PC-3 (cell line): ENCODE measurements at regions not wholly inside any gene's neighbourhood (a gene's known extent, or its start where the extent isn't known, plus 50 kb on each side); places are given as distances from the start of the nearest gene placed in this dataset.

Experiments used
- ATAC-seq: fragments of 200-7000 bp; cut with Tn5 transposase; 2 replicates; pipeline ENCODE4 v1.9.1; 2020; ENCODE audit warnings: mild to moderate bottlenecking, moderate library complexity
- BruUV-seq: library from RNA; stranded (reverse); fragments of 400-500 nt; replicated peaks from 2 replicates; lab custom pipeline; 2021; lab: Mats Ljungman, UMichigan
- CTCF ChIA-PET: fragments of 300-600 bp; sonication (Branson Sonifier 250); formaldehyde crosslinking; loops from one replicate; lab custom pipeline; 2022; ENCODE audit warnings: antibody characterized with exemption; lab: Charles Lee
- POLR2A ChIA-PET: fragments of 300-600 bp; sonication (Branson Sonifier 250); formaldehyde crosslinking; loops from one replicate; lab custom pipeline; 2022; ENCODE audit warnings: antibody characterized with exemption; ENCODE audit not compliant: unreplicated experiment; lab: Charles Lee
- DNase-seq: peaks from one replicate; pipeline ENCODE4 v3.0.0-alpha.2; 2015
- H2AFZ ChIP-seq: fragments of 300-600 bp; sonication (generic); 2 replicates; pipeline ENCODE4 v1.6.0; 2016; ENCODE audit warnings: antibody characterized with exemption, low read length
- H3F3A ChIP-seq: fragments of 300-600 bp; sonication (generic); one replicate; pipeline ENCODE4 v1.6.0; 2017; ENCODE audit warnings: antibody characterized with exemption, low read length, control low read depth, mild to moderate bottlenecking; ENCODE audit not compliant: unreplicated experiment
- H3K27ac ChIP-seq: fragments of 300-600 bp; sonication (generic); 2 replicates; pipeline ENCODE4 v1.5.1; 2016; ENCODE audit warnings: mild to moderate bottlenecking, low read length
- H3K27me3 ChIP-seq: fragments of 300-600 bp; sonication (generic); 2 replicates; pipeline ENCODE4 v1.6.1; 2016; ENCODE audit warnings: low read length, mixed read lengths
- H3K36me3 ChIP-seq: fragments of 300-600 bp; sonication (generic); 2 replicates; pipeline ENCODE4 v1.6.1; 2016; ENCODE audit warnings: low read depth, mixed run types, low read length, mixed read lengths
- H3K4me1 ChIP-seq: fragments of 300-600 bp; sonication (generic); 2 replicates; pipeline ENCODE4 v1.5.1; 2016; ENCODE audit warnings: low read length; ENCODE audit not compliant: insufficient read depth
- H3K4me2 ChIP-seq: fragments of 300-600 bp; sonication (generic); 2 replicates; pipeline ENCODE4 v1.6.0; 2016; ENCODE audit warnings: low read length
- H3K4me3 ChIP-seq: fragments of 300-600 bp; sonication (generic); 2 replicates; pipeline ENCODE4 v1.5.1; 2016; ENCODE audit warnings: mild to moderate bottlenecking, low read length, mixed read lengths
- H3K79me2 ChIP-seq: fragments of 300-600 bp; sonication (generic); 2 replicates; pipeline ENCODE4 v1.6.1; 2017; ENCODE audit warnings: low read length, mixed read lengths
- H3K9ac ChIP-seq: fragments of 300-600 bp; sonication (generic); 2 replicates; pipeline ENCODE4 v1.6.0; 2016; ENCODE audit warnings: mild to moderate bottlenecking, low read length
- H3K9me2 ChIP-seq: fragments of 300-600 bp; sonication (generic); replicated peaks from 2 replicates; pipeline ENCODE4 v1.6.1; 2016; ENCODE audit warnings: mixed run types, low read length, mixed read lengths
- H3K9me3 ChIP-seq: fragments of 300-600 bp; sonication (generic); 2 replicates; pipeline ENCODE4 v1.6.1; 2016; ENCODE audit warnings: low read length, mixed read lengths
- H4K20me1 ChIP-seq: fragments of 300-600 bp; sonication (generic); 2 replicates; pipeline ENCODE4 v1.6.1; 2016; ENCODE audit warnings: low read length, mixed read lengths
- CTCF ChIP-seq: fragments of 300-600 bp; sonication (generic); conservative IDR thresholded peaks from 2 replicates; pipeline ENCODE4 v1.5.1; 2017; ENCODE audit warnings: antibody characterized with exemption, low read depth, mild to moderate bottlenecking, low read length
- EZH2 ChIP-seq: fragments of 300-600 bp; sonication (generic); IDR thresholded peaks from one replicate; pipeline ENCODE4 v1.6.1; 2017; ENCODE audit warnings: antibody characterized with exemption, mild to moderate bottlenecking, low read length; ENCODE audit not compliant: unreplicated experiment
- EZH2phosphoT487 ChIP-seq: fragments of 300-600 bp; sonication (generic); IDR thresholded peaks from 2 replicates; pipeline ENCODE4 v1.6.1; 2018; ENCODE audit warnings: mild to moderate bottlenecking, antibody characterized with exemption, low read length, borderline replicate concordance
- intact Hi-C: fragments of 100-400 bp; cut with micrococcal nuclease; formaldehyde crosslinking; loops from 2 replicates; pipeline ENCODE4 v1.9.0; 2023

GRCh38 chr18:26746398-26746797 is 119.1 kb downstream of the AQP4 start:
- peaks cover 6% of the 10 kb centered on the region for H3F3A ChIP-seq
- DNase-seq (peak; percentile 67), ATAC-seq (peak; percentile 58)
- peak overlapping the region; percentile 44 for H2AFZ ChIP-seq
- intact Hi-C loops = loop anchor here (1.0 to 5.0 kb wide), 2 partner anchors 90 to 199 kb away; partner anchors contain the start of gene KCTD1
- H3K9me3 ChIP-seq = no peaks in the 10 kb centered on the region
- H3K27me3 ChIP-seq = no peaks in the 10 kb centered on the region
- TF ChIP-seq EZH2 = no peak
- TF ChIP-seq EZH2phosphoT487 = no peak
- no peak for TF ChIP-seq CTCF
- ChIA-PET POLR2A (no interaction called here), CTCF (interaction anchor here (0.5 kb wide), 1 partner anchor 77 kb away, joined by 5 read pairs; no protein-coding TSS in a partner anchor)
- H3K9me2 ChIP-seq = no peaks in the 10 kb centered on the region
- peak overlapping the region; percentile 94 for H3K27ac ChIP-seq
- no peaks in the 10 kb centered on the region for H4K20me1 ChIP-seq
- peak overlapping the region; percentile 62 for H3K9ac ChIP-seq
- H3K4me1 ChIP-seq = peaks cover 46% of the 10 kb centered on the region
- no peaks in the 10 kb centered on the region for H3K79me2 ChIP-seq
- H3K4me3 ChIP-seq = peak overlapping the region; percentile 53
- peak overlapping the region; percentile 78 for H3K4me2 ChIP-seq
- no peaks in the 10 kb centered on the region for H3K36me3 ChIP-seq
- BruUV-seq = no TSS peak

- Histone ChIP-seq H3K9me3 (no peaks in the 10 kb centered on the region), H3K27me3 (no peaks in the 10 kb centered on the region), H3K36me3 (no peaks in the 10 kb centered on the region), H3K27ac (peak overlapping the region; percentile 94), H3K4me3 (peak overlapping the region; percentile 53), H3K9ac (peak overlapping the region; percentile 62), H2AFZ (peak overlapping the region; percentile 44), H3K4me2 (peak overlapping the region; percentile 78), H3F3A (peaks cover 6% of the 10 kb centered on the region), H3K9me2 (no peaks in the 10 kb centered on the region), H4K20me1 (no peaks in the 10 kb centered on the region), H3K4me1 (peaks cover 55% of the 10 kb centered on the region), H3K79me2 (no peaks in the 10 kb centered on the region)
- ATAC-seq (peak; percentile 48), DNase-seq (peak; percentile 61)
- ChIA-PET CTCF (interaction anchor here (0.5 kb wide), 1 partner anchor 77 kb away, joined by 5 read pairs; no protein-coding TSS in a partner anchor), POLR2A (no interaction called here)
- TSS peak; percentile 39 for BruUV-seq
- intact Hi-C loops = loop anchor here (1.0 to 5.0 kb wide), 3 partner anchors 49 to 198 kb away; partner anchors contain the start of gene KCTD1
- TF ChIP-seq EZH2 (no peak), CTCF (no peak), EZH2phosphoT487 (no peak)
Measured at GRCh38 chr18:26745288-26746181, 120.0 kb downstream of the AQP4 start.

- intact Hi-C loops = no loop called here
- POLR2A ChIA-PET = no interaction called here
- peak overlapping the region; percentile 2; the same call in 1 of the 2 replicates for H2AFZ ChIP-seq
Measured at GRCh38 chr18:26741758-26742157, 123.7 kb downstream of the AQP4 start.

More at GRCh38 chr18:26741758-26742157, 123.7 kb downstream of the AQP4 start:
- BruUV-seq = no TSS peak
- DNase-seq = no peak
- Histone ChIP-seq H3K36me3 (no peaks in the 10 kb centered on the region), H3K4me1 (peaks cover 38% of the 10 kb centered on the region), H3K9ac (no peak overlapping the region), H3K4me3 (no peak overlapping the region), H3K79me2 (no peaks in the 10 kb centered on the region), H4K20me1 (no peaks in the 10 kb centered on the region), H3K27ac (peak overlapping the region; percentile 52), H3K9me2 (no peaks in the 10 kb centered on the region), H3K4me2 (peak overlapping the region; percentile 45; the same call in 1 of the 2 replicates), H3K27me3 (no peaks in the 10 kb centered on the region), H3K9me3 (no peaks in the 10 kb centered on the region), H3F3A (no peaks in the 10 kb centered on the region)
- no peak for ATAC-seq
- CTCF ChIA-PET = no interaction called here
- TF ChIP-seq EZH2 (no peak), EZH2phosphoT487 (no peak), CTCF (no peak)
